ENCODE measurements at regions not wholly inside any gene's neighbourhood (a gene's known extent, or its start where the extent isn't known, plus 50 kb on each side); places are given as distances from the start of the nearest gene placed in this dataset.

DNA sequence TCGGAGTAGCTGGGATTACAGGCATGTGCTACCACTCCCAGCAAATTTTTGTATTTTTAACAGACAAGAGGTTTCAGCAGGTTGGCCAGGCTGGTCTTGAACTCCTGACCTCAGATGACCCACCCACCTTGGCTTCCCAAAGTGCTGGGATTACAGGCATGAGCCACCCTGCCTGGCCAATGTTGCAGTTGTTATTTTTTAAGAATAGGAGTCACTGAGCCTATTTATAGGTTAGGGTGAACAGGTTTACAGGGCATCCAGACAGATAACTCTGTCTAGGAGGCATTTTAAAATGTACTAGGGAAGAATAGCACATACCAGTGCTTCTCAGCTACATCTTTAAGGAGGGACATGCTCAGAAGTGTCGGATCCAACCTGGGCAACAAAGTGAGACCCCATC lies 60.1 kb upstream of the BNC2 start:
- DNase-seq: no peak

GRCh38 chr9:16928179-16928945 lies 57.9 kb upstream of the BNC2 start:
- DNase-seq: no peak

GRCh38 chr9:16925426-16925825 lies 55.0 kb upstream of the BNC2 start:
- no peak for DNase-seq

- DNase-seq: no peak
Observed at GRCh38 chr9:16924311-16924915, 53.9 kb upstream of the BNC2 start.

- DNase-seq: no peak
Observed at GRCh38 chr9:16921855-16922254, 51.4 kb upstream of the BNC2 start.
